Sciatic nerve (tissue), 2 donors: ENCODE measurements at regions not wholly inside any gene's neighbourhood (a gene's known extent, or its start where the extent isn't known, plus 50 kb on each side); places are given as distances from the start of the nearest gene placed in this dataset.

Source experiments
- ATAC-seq: fragments of 200-7000 bp; cut with Tn5 transposase; one replicate; pipeline ENCODE4 v1.9.1; 2020; ENCODE audit warnings: mild to moderate bottlenecking, moderate library complexity
- DNase-seq: peaks from one replicate; pipeline ENCODE4 v3.0.0-alpha.2; 2020; ENCODE audit warnings: low spot score
- intact Hi-C: fragments of 100-400 bp; cut with DNase I; formaldehyde crosslinking; loops from one replicate; pipeline ENCODE4 v1.14.2; 2022
- donor health status: DM: no; HTN: no; CAD: no.
- donor health status: DM: no; HTN: no; CAD: no.

- DNase-seq (no peak), ATAC-seq (no peak)
- intact Hi-C loops, result no loop called here
Measured at GRCh38 chr9:78577156-78577906, 280.4 kb downstream of the PSAT1 start.

DNA sequence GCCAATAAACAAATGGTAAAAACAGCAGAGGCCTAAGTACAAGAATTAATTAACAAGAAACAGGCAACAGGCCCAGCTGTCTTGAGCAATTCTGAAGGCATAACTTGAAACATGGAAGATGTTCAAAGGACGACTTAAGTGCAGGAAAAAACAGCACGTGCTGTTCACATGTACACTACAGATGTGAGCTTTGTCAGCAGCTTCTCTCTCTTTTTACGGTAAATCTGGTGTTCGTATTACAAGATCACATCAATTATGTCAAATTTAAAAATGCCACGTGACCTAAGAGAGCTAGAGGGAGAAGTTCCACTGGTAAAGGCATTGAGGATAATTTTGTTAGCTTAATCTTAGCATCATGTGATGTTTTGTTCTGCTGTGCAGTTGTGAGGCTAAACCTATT is 281.1 kb downstream of the PSAT1 start:
- ATAC-seq, result no peak
- DNase-seq, result no peak
- intact Hi-C loops, result no loop called here

DNA sequence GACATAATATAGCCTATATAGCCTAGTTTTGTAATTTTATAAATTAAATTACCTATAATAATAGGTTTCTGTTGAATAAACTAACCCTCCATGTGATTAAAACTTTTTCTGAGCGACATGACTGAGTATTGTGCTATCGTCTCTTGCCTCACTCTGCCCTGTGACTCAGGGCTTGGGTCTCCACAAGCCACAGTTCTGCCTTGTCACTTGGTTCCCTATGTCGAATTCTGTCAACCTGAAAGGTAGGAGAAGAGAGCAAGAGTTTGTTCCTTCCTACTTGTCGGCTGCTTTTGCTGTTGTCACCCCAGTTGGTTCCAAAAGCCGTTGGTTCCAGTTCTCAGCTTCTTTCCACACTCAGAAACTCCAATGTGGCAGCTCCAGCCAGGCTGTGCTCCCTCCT is 285.9 kb downstream of the PSAT1 start:
- ATAC-seq (no peak), DNase-seq (no peak)
- intact Hi-C loops, result no loop called here

- intact Hi-C loops, result no loop called here
- DNase-seq, result no peak
- no peak for ATAC-seq
Measured at GRCh38 chr9:78584589-78584988, 287.7 kb downstream of the PSAT1 start.

GRCh38 chr9:78585909-78586308 is 289.0 kb downstream of the PSAT1 start:
- intact Hi-C loops, result no loop called here
- ATAC-seq (no peak), DNase-seq (no peak)

DNA sequence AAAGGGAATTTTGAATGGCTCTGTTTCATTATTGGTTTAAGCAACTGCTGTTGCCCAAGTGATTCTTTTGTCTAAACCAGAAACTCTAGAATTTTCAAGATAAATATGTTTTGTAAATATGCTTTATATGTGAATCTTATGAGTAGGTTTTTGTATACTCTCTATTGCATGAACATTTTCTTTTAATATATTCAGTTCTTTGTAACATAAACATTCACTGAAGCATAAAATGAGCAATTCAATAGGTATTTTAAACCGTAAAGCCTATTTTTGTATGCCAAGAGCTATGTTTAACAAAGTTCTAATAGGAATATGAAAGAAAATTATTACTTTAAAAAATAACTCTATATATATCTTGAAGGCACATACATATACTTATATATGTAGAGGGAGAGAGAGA is 293.1 kb downstream of the PSAT1 start:
- DNase-seq (no peak), ATAC-seq (no peak)
- intact Hi-C loops, result no loop called here

DNA sequence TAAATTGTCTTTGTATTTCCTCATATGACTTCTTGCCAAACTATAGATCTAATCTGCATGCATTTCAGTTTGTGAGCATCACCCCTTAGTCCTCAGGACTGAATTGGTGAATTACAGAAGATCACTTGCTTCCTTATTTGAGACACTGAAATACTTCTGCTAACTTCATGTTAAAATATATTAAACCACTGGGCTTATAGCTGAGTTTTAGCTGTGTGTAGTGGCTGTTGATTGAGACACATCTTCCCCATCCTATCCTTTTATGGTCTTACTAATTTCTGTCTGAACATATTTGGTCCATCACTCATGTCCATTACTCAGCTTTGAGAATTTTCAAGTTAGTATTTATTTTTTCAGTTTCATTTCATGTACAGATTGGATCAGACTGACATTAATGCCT is 295.9 kb downstream of the PSAT1 start:
- ATAC-seq (no peak), DNase-seq (no peak)
- intact Hi-C loops, result no loop called here

GRCh38 chr9:78595200-78595945 is 298.4 kb downstream of the PSAT1 start:
- no peak for DNase-seq
- ATAC-seq, result no peak
- intact Hi-C loops, result no loop called here

DNA sequence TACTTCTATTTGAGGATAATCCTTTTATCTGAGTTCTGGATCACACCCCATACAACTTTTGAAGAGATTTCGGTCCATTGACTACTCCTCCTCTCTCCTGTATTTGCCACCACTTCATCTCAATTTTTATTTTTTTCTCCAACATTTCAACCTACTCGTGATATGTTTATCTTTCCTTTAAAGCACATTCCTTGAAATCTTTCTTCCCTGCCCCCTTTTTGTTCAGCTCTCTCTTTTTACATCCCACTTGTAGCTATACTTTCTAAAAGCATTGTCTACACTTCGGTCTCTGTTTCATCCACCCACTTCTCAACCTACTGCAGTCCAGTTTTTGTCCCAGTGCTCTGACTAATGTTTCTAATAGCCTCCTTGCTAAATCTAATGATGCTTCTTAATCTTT is 299.4 kb downstream of the PSAT1 start:
- DNase-seq, result no peak
- intact Hi-C loops, result no loop called here
- ATAC-seq, result no peak

GRCh38 chr9:78598120-78598519 is 301.2 kb downstream of the PSAT1 start:
- intact Hi-C loops, result no loop called here
- DNase-seq (no peak), ATAC-seq (no peak)

GRCh38 chr9:78599926-78600325 is 303.0 kb downstream of the PSAT1 start:
- ATAC-seq, result no peak
- intact Hi-C loops, result no loop called here
- no peak for DNase-seq

DNA sequence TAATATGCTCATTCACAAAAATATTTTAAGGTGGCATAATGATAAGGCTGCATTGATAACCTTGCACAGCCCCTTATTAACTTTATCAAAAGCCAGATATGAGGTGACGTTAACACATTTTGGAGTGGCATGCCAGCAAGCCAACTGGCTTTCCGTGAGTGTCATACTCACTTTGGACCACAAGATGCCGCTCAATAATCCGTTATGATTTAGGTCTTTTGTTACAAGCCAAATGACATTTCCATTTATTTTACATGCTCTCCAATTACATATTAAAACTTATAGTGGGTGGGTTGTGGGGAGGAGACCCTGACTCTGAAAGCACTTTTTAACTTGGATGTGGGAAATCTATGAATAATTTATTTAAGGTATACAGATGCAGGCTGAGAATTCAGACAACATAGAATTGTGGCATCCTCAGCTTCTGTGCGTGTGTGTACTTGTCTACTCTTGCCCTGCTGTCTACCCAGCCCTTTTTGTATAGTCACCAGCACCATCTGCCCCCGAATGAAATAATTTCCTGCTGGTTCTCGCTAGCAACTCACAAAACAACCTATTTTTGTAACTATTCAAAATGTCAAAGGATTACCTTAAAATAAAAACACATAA is 305.1 kb downstream of the PSAT1 start:
- DNase-seq (no peak), ATAC-seq (no peak)
- intact Hi-C loops, result no loop called here

DNA sequence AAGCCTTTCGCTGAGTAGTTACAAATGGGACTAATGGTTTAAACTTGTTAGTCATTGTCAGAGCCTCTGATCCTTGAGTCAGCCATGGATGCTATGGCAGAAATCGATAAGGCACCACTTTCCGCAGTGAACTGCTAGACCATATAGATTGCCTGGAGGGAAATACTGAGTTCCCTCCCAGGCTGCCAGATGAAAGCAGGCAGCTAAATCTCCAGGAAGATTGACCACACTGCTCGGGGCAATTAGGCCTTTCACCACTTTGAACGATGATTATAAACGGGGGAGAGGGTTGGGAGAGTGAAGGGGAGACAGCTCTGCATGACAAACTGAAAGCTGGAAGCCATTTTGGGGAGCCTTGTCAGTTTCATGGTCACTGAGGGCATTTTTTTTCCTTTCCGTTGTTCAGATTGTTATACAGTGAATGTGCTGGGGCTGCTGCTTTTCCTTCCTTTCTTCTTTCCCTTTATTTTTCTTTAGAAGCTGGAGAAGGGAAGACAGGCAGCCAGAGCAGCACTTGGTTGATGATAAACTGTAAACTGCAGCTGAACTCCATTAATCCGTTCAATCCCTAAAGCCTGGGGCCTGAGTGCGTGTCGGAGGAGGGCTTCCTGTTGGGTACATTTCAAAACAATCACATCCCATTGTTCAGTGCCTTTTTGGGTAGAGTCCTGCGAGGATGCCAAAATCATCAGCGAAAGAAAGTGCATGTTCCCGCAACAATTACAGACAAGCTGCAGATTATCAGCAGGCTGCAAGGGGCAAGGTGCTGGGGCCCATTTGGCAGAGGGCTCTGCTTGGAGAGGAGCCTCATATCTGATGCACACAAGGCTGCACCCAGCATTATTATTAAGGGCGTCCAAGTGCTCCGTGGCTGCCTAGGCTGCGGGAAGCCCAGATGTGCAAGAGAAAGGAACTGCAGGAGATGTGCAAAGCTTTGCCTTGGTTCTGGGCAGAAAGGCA is 308.4 kb downstream of the PSAT1 start:
- intact Hi-C loops, result no loop called here
- DNase-seq, result no peak
- peak; percentile 45 for ATAC-seq

DNA sequence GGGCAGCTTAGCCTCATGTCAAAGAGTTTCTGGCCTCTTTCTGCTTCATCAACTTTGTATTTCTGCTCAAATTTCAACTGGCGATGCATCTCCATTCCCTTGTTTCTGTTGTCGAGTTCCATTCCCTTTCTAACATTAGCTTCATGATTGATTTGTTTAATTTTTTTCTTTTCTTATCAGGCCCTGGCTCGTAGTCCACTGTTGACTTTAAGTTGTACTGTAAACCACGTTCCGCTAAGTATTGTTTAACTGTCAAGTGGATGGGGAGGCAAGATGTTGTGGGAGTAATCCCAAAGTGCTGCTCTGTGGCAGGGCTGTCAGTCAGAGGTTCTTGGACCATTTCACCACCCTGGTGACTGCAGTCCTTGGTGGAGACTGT is 309.1 kb downstream of the PSAT1 start:
- intact Hi-C loops, result no loop called here
- ATAC-seq, result no peak
- no peak for DNase-seq

- DNase-seq (no peak), ATAC-seq (no peak)
- intact Hi-C loops, result no loop called here
Measured at GRCh38 chr9:78607853-78608252, 310.9 kb downstream of the PSAT1 start.

DNA sequence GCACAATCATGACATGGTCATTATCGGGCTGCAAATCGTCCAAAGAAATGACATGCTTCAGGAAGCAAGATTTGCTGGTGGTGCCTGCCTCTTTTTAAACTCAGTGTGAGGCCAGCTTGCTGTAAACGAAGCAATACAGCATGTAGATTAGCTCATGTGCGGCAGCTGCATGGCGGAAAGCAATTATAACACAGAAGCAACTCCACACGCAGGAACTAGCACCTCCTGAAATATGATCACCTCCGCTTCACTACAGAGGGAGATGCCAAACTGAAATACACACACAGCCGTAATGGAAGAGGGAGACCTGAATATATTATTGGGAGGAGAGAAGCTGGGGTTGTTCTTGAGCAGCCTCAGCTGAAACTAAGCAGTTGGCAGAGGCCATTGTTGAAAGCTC is 312.5 kb downstream of the PSAT1 start:
- intact Hi-C loops, result no loop called here
- DNase-seq (no peak), ATAC-seq (no peak)

DNA sequence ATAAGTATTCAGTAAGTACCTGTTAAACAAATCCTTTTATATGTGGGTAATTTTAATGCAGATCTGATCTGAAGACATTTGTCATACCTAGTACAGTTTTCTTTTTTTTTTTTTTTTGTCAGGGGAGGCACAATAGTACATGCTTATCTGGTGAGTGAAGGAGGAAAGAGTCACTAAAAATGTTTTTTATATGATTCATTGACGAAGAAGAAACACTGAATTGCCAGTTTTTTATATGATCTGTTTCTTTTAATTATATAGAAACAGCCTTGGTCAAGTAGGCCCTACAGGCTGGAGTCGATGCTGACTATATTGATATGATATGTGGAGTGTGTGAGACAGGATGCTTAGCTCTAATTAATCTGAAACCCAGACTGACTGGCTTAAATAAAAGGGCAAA is 315.2 kb downstream of the PSAT1 start:
- DNase-seq, result no peak
- intact Hi-C loops, result no loop called here
- ATAC-seq, result no peak

GRCh38 chr9:78613006-78613405 is 316.1 kb downstream of the PSAT1 start:
- no peak for ATAC-seq
- no peak for DNase-seq
- intact Hi-C loops, result no loop called here

- intact Hi-C loops, result no loop called here
- DNase-seq (no peak), ATAC-seq (no peak)
Measured at GRCh38 chr9:78614892-78615291, 318.0 kb downstream of the PSAT1 start.
